Coronary artery (tissue), 2 donors: ENCODE measurements at regions not wholly inside any gene's neighbourhood (a gene's known extent, or its start where the extent isn't known, plus 50 kb on each side); places are given as distances from the start of the nearest gene placed in this dataset.

Experiments used
- DNase-seq: peaks from one replicate; pipeline ENCODE4 v3.0.0-alpha.2; 2017; ENCODE audit warnings: low spot score
- H3K27ac ChIP-seq, 2 donors: fragments of 200-600 bp; sonication (generic); one replicate each; pipeline ENCODE4 v1.5.1; 2016 to 2019
- H3K4me3 ChIP-seq: fragments of 200-600 bp; sonication (generic); 2 replicates; pipeline ENCODE4 v1.5.1; 2016; ENCODE audit warnings: mild to moderate bottlenecking, moderate library complexity
- TF ChIP-seq, protein P1 (sequence below): fragments of 200-600 bp; sonication (generic); IDR thresholded peaks from one replicate; pipeline ENCODE4 v1.5.1; 2019; ENCODE audit warnings: antibody characterized with exemption

DNA sequence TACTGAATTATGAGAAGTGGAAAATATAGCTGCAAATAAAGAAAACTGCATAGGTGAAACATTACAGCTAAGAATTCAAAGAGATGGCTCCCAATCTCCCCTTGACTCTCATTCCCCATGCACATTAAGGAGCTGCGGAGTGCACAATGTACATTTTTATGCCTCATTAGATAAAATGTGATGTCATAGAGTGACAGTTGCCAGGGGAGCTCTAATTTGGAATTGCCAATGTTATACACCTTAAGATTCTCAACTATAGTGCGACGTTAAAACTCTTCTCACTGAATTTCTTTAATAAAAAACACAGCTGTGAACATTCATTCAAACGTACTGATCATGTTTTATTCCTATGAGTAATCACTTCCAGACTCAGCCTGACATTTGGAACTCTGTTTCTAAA lies 386.9 kb upstream of the CELF2 start:
- no peak for DNase-seq
- H3K4me3 ChIP-seq = no peak overlapping the region
- TF ChIP-seq, protein P1, sequence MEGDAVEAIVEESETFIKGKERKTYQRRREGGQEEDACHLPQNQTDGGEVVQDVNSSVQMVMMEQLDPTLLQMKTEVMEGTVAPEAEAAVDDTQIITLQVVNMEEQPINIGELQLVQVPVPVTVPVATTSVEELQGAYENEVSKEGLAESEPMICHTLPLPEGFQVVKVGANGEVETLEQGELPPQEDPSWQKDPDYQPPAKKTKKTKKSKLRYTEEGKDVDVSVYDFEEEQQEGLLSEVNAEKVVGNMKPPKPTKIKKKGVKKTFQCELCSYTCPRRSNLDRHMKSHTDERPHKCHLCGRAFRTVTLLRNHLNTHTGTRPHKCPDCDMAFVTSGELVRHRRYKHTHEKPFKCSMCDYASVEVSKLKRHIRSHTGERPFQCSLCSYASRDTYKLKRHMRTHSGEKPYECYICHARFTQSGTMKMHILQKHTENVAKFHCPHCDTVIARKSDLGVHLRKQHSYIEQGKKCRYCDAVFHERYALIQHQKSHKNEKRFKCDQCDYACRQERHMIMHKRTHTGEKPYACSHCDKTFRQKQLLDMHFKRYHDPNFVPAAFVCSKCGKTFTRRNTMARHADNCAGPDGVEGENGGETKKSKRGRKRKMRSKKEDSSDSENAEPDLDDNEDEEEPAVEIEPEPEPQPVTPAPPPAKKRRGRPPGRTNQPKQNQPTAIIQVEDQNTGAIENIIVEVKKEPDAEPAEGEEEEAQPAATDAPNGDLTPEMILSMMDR = no peak
- no peak overlapping the region for H3K27ac ChIP-seq

DNA sequence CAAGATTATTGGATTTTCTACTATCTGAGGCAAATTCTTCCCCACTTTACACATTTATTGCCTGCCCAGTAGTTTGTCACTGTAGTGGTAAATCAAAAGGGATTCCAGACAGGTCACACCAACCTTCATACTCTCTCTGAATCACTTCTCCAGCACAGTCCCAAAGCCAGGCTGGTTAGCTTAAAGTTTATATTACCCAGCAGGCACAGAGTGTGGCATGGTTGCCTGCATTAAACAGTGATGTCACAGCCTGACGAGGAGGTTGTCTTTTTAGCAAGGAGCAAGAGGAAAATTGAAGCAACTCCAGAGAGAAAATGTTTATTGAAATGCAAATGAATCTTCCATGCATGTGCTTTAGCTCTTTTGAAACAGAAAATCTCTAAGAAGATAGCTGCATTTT lies 375.5 kb upstream of the CELF2 start:
- peak overlapping the region; percentile 51 to 81 for H3K27ac ChIP-seq
- no peak overlapping the region for H3K4me3 ChIP-seq
- TF ChIP-seq, protein P1 = no peak
- no peak for DNase-seq

DNA sequence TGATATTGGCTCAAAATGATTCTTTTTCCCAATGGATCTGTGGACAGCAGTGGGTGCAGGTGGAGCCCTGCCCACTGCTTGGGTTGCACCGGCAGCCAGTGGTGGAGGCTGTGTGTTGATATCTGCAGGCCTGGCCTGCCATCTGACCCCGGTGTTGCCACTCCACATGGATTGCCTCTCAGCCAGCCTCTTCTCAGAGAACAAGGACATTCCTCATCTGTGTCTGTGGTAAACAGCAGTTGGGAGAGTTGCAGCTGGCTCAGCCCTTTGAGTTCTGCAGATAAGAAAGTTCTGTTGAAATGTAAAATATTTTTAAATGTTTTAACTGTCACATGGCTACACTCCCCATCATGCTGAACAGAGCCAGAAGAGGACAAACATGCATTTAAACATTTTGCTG lies 374.9 kb upstream of the CELF2 start:
- no peak overlapping the region for H3K4me3 ChIP-seq
- H3K27ac ChIP-seq = peak overlapping the region; percentile 51 to 81
- DNase-seq = peak; percentile 91
- TF ChIP-seq, protein P1 = no peak

DNA sequence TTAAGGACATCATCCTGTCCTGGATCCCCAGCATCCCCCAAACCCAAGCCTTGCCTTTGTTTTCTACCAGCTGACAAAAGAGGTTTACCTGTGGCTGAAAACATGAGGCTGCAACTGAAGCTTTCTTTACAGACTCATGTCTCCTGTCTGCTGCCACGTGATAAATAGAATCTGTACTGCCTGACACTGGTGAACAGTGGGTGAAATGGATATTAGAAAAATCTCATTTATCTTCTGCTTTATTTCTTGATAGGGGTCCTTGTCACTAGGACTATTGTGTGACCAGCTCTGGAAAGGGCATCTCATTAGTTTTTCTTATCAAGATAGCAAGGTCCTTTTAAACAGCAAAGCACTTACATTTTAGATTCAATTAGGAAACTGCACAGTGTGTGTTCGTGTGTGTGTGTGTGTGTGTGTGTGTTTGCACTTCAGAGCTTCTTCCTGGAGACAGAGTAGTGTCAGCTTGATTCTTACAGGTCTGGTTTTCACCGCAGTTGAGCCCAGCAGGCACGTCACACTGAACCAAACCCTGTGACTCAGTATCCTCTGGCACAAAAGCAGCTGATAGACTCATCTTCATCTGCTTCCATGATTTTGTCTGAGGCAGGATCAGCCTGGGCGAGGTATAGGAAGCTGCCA lies 373.5 kb upstream of the CELF2 start:
- H3K27ac ChIP-seq = peak overlapping the region; percentile 51 to 81
- H3K4me3 ChIP-seq = no peak overlapping the region
- TF ChIP-seq, protein P1 = no peak
- no peak for DNase-seq

DNA sequence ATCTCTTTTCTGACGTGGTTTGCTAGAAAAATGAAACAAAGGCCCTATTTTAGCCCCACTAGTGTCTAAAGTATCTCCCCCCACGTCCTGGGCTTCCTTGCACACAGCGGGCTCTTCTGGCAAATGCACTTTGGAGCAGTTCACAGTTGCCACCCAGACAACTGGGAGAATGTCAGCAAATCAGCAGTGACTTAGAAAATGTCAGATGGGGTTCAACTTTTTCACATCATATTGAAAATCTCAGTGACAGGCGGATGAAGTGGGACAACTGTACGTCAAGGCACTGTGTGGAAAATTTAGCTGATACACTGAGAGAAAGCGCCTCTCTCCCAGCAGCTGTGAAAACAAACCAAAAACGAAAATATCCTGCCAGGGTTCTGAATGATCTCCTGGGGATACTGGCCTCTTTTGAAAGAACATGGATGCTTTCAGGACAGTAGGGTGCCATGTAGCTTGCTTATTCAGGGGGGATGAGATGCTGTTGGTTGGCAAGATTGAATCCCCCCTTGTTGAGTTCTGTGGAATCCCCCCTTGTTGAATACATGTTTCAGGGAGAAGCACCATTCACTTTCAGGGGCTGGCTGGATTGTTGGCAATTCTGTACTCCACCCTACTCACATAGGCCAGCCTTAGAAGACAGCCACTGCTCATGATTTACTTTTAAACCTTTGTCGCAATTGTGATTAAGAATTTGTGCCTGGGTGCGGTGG lies 372.8 kb upstream of the CELF2 start:
- no peak for DNase-seq
- TF ChIP-seq, protein P1 = no peak
- Histone ChIP-seq H3K27ac (peak overlapping the region; percentile 51 to 81), H3K4me3 (no peak overlapping the region)

DNA sequence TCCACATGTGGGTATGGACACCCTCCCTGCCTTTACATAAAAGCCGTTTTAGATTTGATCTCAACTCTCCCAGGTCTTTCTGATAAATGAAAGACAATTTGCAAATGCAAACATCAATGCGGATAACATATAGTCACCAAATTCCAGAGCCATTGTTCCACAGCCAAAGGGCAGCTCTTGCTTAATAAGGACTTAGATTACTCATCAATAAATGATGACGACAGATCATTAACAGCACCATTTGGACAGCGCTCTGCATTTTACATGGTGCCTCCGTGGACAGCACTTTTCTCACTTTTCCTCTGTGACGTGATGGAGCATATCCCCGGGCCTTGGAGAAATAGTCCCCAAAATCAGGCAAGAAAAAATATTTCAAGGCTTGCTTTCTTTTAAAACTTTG lies 370.3 kb upstream of the CELF2 start:
- no peak overlapping the region for H3K4me3 ChIP-seq
- no peak overlapping the region for H3K27ac ChIP-seq
- TF ChIP-seq, protein P1 = no peak
- no peak for DNase-seq
